ENCODE measurements at regions not wholly inside any gene's neighbourhood (a gene's known extent, or its start where the extent isn't known, plus 50 kb on each side); places are given as distances from the start of the nearest gene placed in this dataset.

GRCh38 chr2:16127276-16127940 is 187.1 kb downstream of the MYCN start:
- TF ChIP-seq EP300 (IDR thresholded peaks at IDR 0.05): no peak
- no peak for TF ChIP-seq CTCF (IDR thresholded peaks at IDR 0.05)
- no peak for TF ChIP-seq POLR2A (IDR thresholded peaks at IDR 0.05)

All from gastroesophageal sphincter (tissue), 3 donors.